K562 (cell line): ENCODE measurements at regions not wholly inside any gene's neighbourhood (a gene's known extent, or its start where the extent isn't known, plus 50 kb on each side); places are given as distances from the start of the nearest gene placed in this dataset.
"Not testable (repeated sequence)": the region's sequence is repeated elsewhere in the genome, so short reads cannot be mapped to it uniquely, and the experiment has no call there.

ENCODE experiments used
- ATAC-seq: fragments of 200-7000 bp; cut with Tn5 transposase; 3 replicates; pipeline ENCODE4 v1.9.1; 2020; ENCODE audit warnings: moderate library complexity
- BruUV-seq: library from RNA; stranded (reverse); fragments of 400-500 nt; replicated peaks from 2 replicates; lab custom pipeline; 2021; lab: Mats Ljungman, UMichigan
- CTCF ChIA-PET: fragments of 300-600 bp; formaldehyde crosslinking; extraction: SDS; loops from one replicate; lab custom pipeline; 2021; ENCODE audit warnings: low intra/inter-chr PET ratio; lab: Yijun Ruan, JAX
- POLR2A ChIA-PET: fragments of 300-600, 350-650 bp; sonication (Branson Sonifier 250); formaldehyde crosslinking; extraction: SDS; loops from one replicate; lab custom pipeline; 2021; ENCODE audit warnings: antibody characterized with exemption, inconsistent platforms; lab: Yijun Ruan, JAX
- DNase-seq, 4 experiments: peaks; one replicate each; pipeline versions ENCODE4 v3.0.0 to v3.0.0-alpha.2; 2011 to 2018; ENCODE audit warnings: low spot score in 3 of 4, mixed read lengths in 3 of 4; ENCODE audit errors: extremely low read depth in 1 of 4
- FAIRE-seq: peaks from 2 replicates; lab custom pipeline; 2011; peaks lifted over from hg19 to GRCh38; lab: Jason Lieb, UNC
- H2AFZ ChIP-seq: 2 replicates; pipeline ENCODE4 v1.6.0; 2011; ENCODE audit warnings: low read depth, low read length, control low read depth, inconsistent platforms
- H3K27ac ChIP-seq: fragments of 200-600 bp; 3 replicates; pipeline ENCODE4 v1.8.0; 2011; ENCODE audit warnings: low read depth, mild to moderate bottlenecking, control low read depth, inconsistent platforms, low read length, moderate library complexity, mixed read lengths; ENCODE audit errors: extremely low read depth
- H3K27me3 ChIP-seq, 2 experiments: fragments of 300-600 bp in 1 of 2; 2 replicates in 1 of 2; 3 replicates in 1 of 2; pipeline versions ENCODE4 v1.6.0 to v1.8.0; 2011; ENCODE audit warnings: inconsistent platforms in 2 of 2, low read length in 2 of 2, mild to moderate bottlenecking in 1 of 2, mixed read lengths in 1 of 2, moderate library complexity in 1 of 2; ENCODE audit not compliant: control insufficient read depth in 2 of 2, insufficient read depth in 2 of 2
- H3K36me3 ChIP-seq: fragments of 300-600 bp; 3 replicates; pipeline ENCODE4 v1.8.0; 2011; ENCODE audit warnings: mild to moderate bottlenecking, low read length, inconsistent platforms; ENCODE audit not compliant: control insufficient read depth, insufficient read depth
- H3K4me1 ChIP-seq, 2 experiments: fragments of 200-600 bp in 1 of 2; replicated peaks in 1 of 2; 2 replicates in 1 of 2; 3 replicates in 1 of 2; pipeline versions ENCODE4 v1.5.1 to v1.8.0; 2011; ENCODE audit warnings: inconsistent platforms in 2 of 2, low read length in 2 of 2, mild to moderate bottlenecking in 1 of 2, mixed read lengths in 1 of 2, moderate library complexity in 1 of 2; ENCODE audit not compliant: control insufficient read depth in 2 of 2, insufficient read depth in 2 of 2
- H3K4me2 ChIP-seq: 2 replicates; pipeline ENCODE4 v1.6.1; 2011; ENCODE audit warnings: low read length, control low read depth, inconsistent platforms, mixed read lengths; ENCODE audit not compliant: insufficient read depth
- H3K4me3 ChIP-seq: fragments of 200-600 bp; sonication (generic), shearing (Covaris generic); 2 replicates; pipeline ENCODE4 v1.5.1; 2016; ENCODE audit warnings: control low read depth, inconsistent platforms
- H3K79me2 ChIP-seq: fragments of 200-600 bp; 3 replicates; pipeline ENCODE4 v1.8.0; 2011; ENCODE audit warnings: low read length, inconsistent platforms; ENCODE audit not compliant: control insufficient read depth, insufficient read depth
- H3K9ac ChIP-seq, 2 experiments: 2 replicates each; pipeline versions ENCODE4 v1.6.0 to v1.6.1; 2011; ENCODE audit warnings: low read depth in 2 of 2, low read length in 2 of 2, control low read depth in 1 of 2, inconsistent platforms in 1 of 2, mild to moderate bottlenecking in 1 of 2, mixed read lengths in 1 of 2; ENCODE audit not compliant: insufficient read depth in 1 of 2
- H3K9me1 ChIP-seq: one replicate; pipeline ENCODE4 v1.6.0; 2011; ENCODE audit warnings: inconsistent platforms, mild to moderate bottlenecking, low read length, moderate library complexity; ENCODE audit not compliant: control insufficient read depth, insufficient read depth
- H3K9me3 ChIP-seq: replicated peaks from 2 replicates; pipeline ENCODE4 v1.5.1; 2011; ENCODE audit warnings: low read depth, low read length, inconsistent platforms; ENCODE audit not compliant: control insufficient read depth, insufficient read depth
- H4K20me1 ChIP-seq: replicated peaks from 2 replicates; pipeline ENCODE4 v1.6.1; 2011; ENCODE audit warnings: low read length, inconsistent platforms, mixed read lengths; ENCODE audit not compliant: control insufficient read depth, insufficient read depth
- GABPB2 ChIP-seq: fragments of 250-450 bp; sonication (Bioruptor Pico); conservative IDR thresholded peaks from 2 replicates; pipeline ENCODE4 v1.5.1; 2021; ENCODE audit warnings: mild to moderate bottlenecking
- JUN ChIP-seq, 2 experiments: sonication (generic) in 1 of 2; formaldehyde crosslinking in 1 of 2; IDR thresholded peaks; 2 replicates each; pipeline versions ENCODE4 v1.6.1 to v1.8.0; 2012 to 2022; ENCODE audit warnings: borderline replicate concordance in 2 of 2, mild to moderate bottlenecking in 2 of 2, improper control_type of control experiment in 1 of 2, low read depth in 1 of 2, low read length in 1 of 2, missing genetic modification reagents in 1 of 2
- KDM5B ChIP-seq: fragments of 200-600 bp; sonication (generic); IDR thresholded peaks from 2 replicates; pipeline ENCODE4 v1.6.1; 2012; ENCODE audit warnings: low read depth, mild to moderate bottlenecking, moderate library complexity, low read length, control low read depth, inconsistent platforms; ENCODE audit not compliant: insufficient replicate concordance
- KLF6 ChIP-seq: fragments of 250-450 bp; sonication (Bioruptor Pico); IDR thresholded peaks from 2 replicates; pipeline ENCODE4 v1.4.0; 2020; ENCODE audit warnings: mild to moderate bottlenecking, moderate library complexity, borderline replicate concordance
- MEF2D ChIP-seq: conservative IDR thresholded peaks from 2 replicates; pipeline ENCODE4 v1.6.1; 2016; ENCODE audit warnings: low read depth, missing genetic modification characterization, missing compliant biosample characterization
- ZNF778 ChIP-seq: fragments of 450-650 bp; formaldehyde crosslinking; IDR thresholded peaks from 2 replicates; pipeline ENCODE4 v1.4.0; 2020; ENCODE audit warnings: mild to moderate bottlenecking, moderate library complexity
- WGBS: fragments of 100-300 bp; shearing (Covaris generic); methylation state at CpG from one replicate; pipeline ENCODE4 v1.1.6; 2016; ENCODE audit warnings: low coverage, mixed read lengths; ENCODE audit not compliant: insufficient coverage; ENCODE audit errors: missing lambda C conversion rate; 5-methylcytosine and 5-hydroxymethylcytosine counted together
- in situ Hi-C: fragments of 300-500 bp; cut with MboI; formaldehyde crosslinking; loops from 4 replicates; pipeline ENCODE4 v1.15.0; 2018; ENCODE audit warnings: inconsistent platforms, mixed read lengths
- intact Hi-C: fragments of 100-400 bp; cut with micrococcal nuclease; formaldehyde crosslinking; loops from 2 replicates; pipeline ENCODE4 v1.14.2; 2022

DNA sequence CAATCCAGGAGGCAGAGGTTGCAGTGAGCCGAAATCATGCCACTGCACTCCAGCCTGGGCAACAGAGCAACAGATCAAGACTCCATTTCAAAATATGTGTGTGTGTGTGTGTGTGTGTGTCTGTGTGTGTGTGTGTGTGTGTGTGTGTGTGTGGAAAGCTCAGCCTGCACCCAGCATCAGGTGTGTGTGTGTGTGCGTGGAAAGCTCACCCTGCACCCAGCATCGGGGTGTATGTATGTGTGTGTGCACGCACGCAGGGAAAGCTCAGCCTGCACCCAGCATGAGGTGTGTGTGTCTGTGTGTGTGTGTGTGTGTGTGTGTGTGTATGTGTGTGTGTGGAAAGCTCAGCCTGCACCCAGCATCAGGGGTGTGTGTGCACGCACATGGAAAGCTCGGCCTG, 193.8 kb downstream of the MN1 start:
- H3K4me1 ChIP-seq, result peaks cover 0 to 11% of the 10 kb centered on the region in 2 experiments; a peak in 2 of 5 replicates
- H3K4me2 ChIP-seq, BruUV-seq, H3K36me3 ChIP-seq, H2AFZ ChIP-seq, H3K79me2 ChIP-seq, H3K9me3 ChIP-seq, POLR2A ChIA-PET, FAIRE-seq, H3K4me3 ChIP-seq, intact Hi-C loops, H4K20me1 ChIP-seq, ATAC-seq, H3K9ac ChIP-seq, CTCF ChIA-PET, H3K27ac ChIP-seq, H3K9me1 ChIP-seq, DNase-seq, in situ Hi-C loops: not testable (repeated sequence)
- WGBS, result 5% methylated on average over 3 of the region's 7 CpGs
- H3K27me3 ChIP-seq, result peaks cover 0 to 20% of the 10 kb centered on the region in 2 experiments; a peak in 2 of 5 replicates

DNA sequence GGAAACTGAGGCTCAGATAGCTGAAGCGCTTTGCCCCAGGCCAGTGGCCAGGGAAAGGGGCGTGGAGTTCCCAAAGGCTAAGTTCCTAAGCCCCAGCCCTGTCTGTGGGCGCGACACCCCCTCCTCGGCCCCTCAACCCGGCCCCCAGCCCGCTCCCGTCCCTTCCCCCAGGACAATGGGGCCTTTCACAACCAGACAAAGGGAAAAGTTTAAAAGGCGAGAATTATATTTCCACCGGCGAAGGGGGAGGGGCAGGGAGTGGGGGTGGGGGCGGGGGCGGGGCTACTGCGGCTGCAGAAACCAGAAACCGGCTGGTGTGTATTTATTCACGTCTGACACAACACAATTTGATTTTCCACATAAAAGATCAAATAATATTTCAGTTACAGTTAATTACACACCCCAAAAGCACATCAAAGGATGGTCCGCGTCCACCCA, 192.1 kb downstream of the MN1 start:
- DNase-seq (no peak), FAIRE-seq (no peak), ATAC-seq (no peak)
- no peaks in the 10 kb centered on the region for H4K20me1 ChIP-seq
- H3K27me3 ChIP-seq, result peaks cover 0 to 23% of the 10 kb centered on the region in 2 experiments; a peak in 2 of 5 replicates
- H3K9me1 ChIP-seq, result no peaks in the 10 kb centered on the region
- CTCF ChIA-PET, result no interaction called here
- 10% methylated on average over 11 of the region's 18 CpGs for WGBS
- H3K79me2 ChIP-seq, result no peaks in the 10 kb centered on the region
- H3K27ac ChIP-seq, result no peak overlapping the region
- H3K4me2 ChIP-seq, result no peak overlapping the region
- H3K36me3 ChIP-seq, result no peaks in the 10 kb centered on the region
- H3K9ac ChIP-seq, result no peak overlapping the region
- in situ Hi-C loops, result no loop called here
- peaks cover 0 to 19% of the 10 kb centered on the region in 2 experiments; a peak in 2 of 5 replicates for H3K4me1 ChIP-seq
- H3K4me3 ChIP-seq, result no peak overlapping the region
- POLR2A ChIA-PET, result interaction anchor here (0.6 kb wide), 1 partner anchor 1626 kb away, joined by 3 read pairs; no protein-coding TSS in a partner anchor
- no peaks in the 10 kb centered on the region for H3K9me3 ChIP-seq
- TF ChIP-seq ZNF778 (CRISPR knock-in tag), result no peak
- no peak for TF ChIP-seq KLF6 (CRISPR knock-in tag)
- TF ChIP-seq MEF2D (tag), result no peak
- TF ChIP-seq GABPB2 (CRISPR knock-in tag), result no peak
- TF ChIP-seq JUN (IDR thresholded peaks at IDR 0.05; ENCODE audit: borderline replicate concordance, low read depth, low read length), result no peak
- no peak for TF ChIP-seq JUN (CRISPR knock-in tag; IDR thresholded peaks at IDR 0.05; ENCODE audit: borderline replicate concordance)
- TF ChIP-seq KDM5B, result no peak
- H2AFZ ChIP-seq, result no peak overlapping the region
- intact Hi-C loops, result no loop called here
- BruUV-seq, result no TSS peak
